Ramos (cell line): ENCODE measurements at regions not wholly inside any gene's neighbourhood (a gene's known extent, or its start where the extent isn't known, plus 50 kb on each side); places are given as distances from the start of the nearest gene placed in this dataset.

ENCODE experiments used
- in situ Hi-C: fragments of 300-500 bp; cut with MboI; formaldehyde crosslinking; loops from one replicate; pipeline ENCODE4 v1.14.3; 2022; ENCODE audit warnings: low sequenced_read_pairs; ENCODE audit not compliant: unreplicated experiment

DNA sequence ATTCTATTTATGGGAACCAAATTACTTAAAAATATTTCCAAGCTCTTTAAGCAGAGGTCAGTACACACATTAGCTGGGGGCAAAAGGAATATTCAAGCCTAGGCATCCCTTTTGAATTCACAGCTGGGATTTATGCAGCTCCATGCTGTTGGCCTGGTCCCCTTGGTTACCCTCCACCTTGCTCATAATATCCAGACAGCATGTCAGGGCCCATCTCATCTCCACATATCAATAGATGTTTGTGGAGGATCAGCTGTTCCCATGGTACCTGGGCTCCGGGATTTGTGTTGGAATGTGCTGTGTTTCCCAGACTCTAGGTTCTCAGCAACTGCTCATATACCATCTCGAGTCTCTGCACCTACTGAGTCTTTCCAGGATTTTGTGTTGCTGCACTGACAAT, 534.8 kb downstream of the BMP2 start:
- in situ Hi-C loops: no loop called here

DNA sequence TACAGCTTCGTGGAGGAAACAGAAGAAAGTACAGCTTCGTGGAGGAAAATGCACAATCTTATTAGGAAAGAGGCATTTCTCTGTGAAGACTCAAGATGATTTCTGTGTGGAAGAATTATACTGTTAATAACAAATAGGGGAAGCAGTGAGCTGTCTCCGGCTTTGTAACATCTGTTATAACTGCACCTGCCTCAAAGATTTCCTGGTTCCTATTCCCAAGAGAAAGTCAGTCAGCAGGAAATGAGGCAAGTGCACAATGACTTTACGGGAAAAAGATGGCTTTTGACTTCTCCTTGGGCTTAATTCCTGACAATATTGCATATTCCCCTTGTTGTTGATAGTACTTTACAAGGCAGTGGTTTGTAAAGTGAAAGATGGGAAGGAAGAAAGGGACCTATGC, 538.5 kb downstream of the BMP2 start:
- in situ Hi-C loops: no loop called here

DNA sequence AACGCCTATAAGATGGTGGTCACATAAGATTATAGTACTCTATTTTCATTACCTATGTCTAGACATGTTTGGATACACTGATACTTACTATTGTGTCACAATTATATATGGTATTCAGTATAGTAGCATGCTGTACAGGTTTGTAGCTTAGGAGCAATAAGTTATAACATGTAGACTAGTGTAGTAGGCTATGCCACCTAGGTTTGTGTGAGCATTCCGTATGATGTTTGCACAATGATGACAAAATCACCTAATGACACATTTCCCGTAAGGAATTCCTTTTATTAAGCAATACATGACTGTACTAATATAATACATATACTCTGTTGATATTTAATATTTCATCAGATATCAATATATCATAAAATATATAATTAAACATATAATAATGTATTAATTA, 540.7 kb downstream of the BMP2 start:
- in situ Hi-C loops: no loop called here

DNA sequence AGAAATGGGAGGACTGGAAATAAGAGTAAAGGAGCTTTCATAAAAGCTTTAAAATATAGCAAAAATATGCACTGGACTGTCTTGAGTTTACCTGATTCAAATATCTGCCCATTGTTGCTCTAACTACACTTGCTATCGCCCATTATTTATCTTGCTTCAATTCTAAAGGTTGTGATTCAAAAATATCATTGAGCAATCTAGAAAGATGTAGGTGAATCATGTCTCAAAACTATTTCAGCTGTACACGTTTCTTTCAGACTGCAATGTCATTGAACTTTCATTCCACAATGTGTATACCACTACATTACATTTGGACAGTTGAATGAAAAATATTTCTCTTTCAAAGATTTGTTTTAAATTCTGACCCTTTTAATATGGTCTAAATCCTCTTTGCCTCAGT, 545.6 kb downstream of the BMP2 start:
- in situ Hi-C loops: no loop called here

DNA sequence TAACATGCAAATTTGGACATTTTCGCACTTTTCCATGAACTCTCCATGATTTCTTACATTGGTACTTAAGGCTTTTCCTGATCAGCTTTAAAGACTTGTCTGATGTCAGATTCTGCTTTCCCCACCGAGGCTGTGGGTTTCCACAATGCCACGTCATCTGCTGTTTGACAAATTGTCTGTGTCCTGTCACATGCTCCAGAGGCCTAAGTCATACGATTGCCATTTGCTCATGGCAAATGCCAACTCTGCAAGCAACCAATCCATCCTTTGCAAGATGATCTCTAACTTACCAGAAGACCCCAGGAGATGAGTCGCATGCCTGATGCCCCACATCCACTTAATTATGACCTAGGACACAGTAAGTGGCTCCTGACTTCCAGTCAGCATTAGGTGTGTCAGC, 556.5 kb downstream of the BMP2 start:
- in situ Hi-C loops: no loop called here

DNA sequence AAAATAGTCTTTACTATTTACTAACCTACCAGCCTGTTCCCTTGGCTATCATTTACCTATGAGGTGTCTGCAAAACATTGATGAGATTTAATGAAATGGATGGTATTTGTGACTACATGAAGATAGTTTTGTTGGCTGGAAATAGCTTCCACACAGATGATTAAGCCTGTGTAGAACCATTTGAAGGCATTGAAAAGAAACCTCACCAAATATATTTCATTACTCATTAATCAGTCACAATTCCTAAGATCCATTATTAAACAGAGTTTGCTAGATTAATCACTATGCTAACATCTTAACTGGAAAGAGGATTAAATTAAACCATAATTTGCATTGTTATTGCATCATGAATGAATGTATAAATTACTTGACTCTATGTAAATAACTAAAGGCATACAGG, 560.3 kb downstream of the BMP2 start:
- in situ Hi-C loops: no loop called here

DNA sequence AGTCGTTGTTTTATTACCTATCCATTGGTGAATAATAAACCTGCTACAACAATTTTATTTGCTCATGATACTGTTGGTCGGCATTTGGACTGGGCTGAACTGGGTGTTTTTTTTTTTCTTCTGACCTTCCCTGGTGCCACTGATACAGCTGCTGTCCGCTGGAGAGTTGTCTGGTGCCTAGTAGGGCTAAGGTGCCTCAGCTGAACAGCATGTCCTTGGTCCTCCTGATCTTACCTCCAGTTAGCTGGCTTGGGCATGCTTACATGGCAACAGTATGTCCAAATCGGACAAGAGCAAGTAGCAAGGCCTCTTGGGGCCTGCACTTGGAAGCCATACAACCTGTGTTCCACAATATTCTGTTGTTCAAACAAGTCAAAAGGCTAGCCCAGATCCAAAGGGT, 563.4 kb downstream of the BMP2 start:
- in situ Hi-C loops: no loop called here

DNA sequence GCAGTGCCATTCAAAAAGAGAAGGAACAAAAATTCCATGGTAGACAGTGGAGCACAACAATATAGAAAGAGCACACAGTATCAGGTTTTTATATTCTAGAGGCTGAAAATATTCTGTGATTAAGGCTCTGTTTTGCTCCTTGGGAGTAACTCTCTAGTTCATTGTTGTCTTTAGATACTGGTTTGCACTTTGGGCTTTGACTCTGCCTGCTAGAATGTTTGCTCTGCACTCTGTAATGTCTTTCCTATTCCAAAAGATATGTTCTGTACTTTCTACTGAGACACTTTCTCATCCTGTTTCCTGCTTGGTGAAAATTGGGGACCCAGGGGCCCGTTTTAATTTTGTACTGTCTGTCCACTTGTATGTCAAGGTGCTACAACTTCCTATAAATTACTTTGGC, 564.7 kb downstream of the BMP2 start:
- in situ Hi-C loops: no loop called here

DNA sequence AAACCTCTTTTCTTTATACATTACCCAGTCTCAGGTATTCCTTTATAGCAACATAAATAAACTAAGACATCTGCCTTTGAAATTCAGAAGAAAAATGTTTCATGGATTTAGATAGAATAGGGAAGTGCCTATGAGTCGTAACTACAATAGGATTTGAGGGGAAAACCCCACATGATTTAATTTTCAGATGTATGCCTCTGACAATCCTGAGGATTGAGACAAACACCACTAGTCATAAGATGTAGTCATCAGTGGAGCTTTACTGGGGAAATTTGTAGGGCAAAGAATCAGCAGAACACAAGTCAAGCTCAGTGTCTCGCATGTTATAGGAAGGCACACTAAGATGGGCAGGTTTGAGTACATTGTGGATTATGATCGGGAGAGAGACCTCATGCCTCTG, 566.4 kb downstream of the BMP2 start:
- in situ Hi-C loops: no loop called here

DNA sequence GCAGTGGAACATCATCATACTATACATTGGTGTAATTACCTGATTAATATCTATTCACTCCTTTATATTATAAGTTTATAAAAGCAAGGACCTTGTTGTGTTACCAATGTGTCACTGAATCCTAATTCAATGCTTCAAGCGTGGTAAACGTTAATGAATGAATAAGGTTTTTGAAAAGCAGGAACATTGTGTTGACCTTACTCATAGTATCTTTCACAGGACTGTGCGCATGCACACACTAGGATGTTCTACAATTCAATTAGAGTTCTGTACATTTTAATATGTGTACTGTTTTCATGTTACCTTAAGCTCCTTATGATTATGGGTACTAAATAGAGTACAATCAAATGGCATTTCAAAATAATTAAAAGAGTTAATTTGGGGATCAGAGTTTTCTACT, 578.5 kb downstream of the BMP2 start:
- in situ Hi-C loops: no loop called here

DNA sequence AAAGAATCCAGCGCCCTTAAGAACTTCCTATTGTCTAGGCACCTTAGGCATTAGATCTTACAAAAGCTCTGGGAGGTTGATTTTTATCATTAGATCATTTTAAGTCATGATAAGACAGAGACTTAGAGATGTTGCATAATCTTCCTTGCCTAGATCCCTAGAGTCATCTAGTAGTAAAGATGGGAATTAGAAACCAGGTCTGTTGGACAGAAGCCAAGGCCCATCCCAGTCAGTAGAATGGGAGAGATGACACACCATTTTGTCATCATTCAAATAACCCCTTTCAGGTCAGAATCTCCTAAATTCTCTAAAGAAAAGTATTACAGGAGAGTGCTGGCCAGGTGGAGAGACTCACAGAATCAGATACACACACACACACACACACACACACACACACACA, 579.1 kb downstream of the BMP2 start:
- in situ Hi-C loops: no loop called here

DNA sequence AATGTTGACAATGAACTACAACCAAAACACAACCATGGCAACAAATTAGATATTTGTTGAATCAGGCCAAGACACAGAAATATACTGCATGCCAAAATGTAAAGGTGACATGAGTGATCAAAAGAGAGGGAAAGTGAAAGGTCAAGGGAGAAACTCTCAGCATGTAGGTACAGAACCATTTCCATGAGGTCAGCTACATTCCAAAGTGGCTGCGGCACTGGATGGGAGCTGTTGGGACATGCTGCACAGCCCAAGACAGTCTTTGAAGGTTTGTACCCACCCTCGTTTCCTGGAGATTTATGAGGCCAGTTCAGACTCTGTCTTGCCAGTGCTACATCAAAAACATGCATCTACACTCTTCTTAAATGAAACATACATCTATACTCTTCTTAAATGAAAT, 579.9 kb downstream of the BMP2 start:
- in situ Hi-C loops: no loop called here

DNA sequence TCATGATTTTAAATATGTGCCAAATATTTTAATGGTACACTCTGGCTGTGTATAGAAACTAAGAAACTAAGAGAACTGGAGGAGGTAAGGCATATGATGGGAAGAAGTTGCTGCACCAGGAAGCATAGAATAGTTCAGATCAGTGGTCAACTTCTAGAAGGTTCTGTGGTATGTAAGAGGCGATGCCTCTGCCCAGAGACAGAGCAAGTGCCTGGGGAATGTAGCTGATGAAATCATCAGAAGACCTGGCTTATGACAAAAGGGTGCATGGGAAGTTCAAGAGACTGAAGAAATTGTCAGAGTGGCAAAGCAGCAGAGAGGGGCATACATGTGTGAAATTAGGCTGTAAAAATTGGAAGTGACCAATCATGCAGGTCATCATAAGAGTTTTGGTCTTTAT, 580.8 kb downstream of the BMP2 start:
- in situ Hi-C loops: no loop called here

DNA sequence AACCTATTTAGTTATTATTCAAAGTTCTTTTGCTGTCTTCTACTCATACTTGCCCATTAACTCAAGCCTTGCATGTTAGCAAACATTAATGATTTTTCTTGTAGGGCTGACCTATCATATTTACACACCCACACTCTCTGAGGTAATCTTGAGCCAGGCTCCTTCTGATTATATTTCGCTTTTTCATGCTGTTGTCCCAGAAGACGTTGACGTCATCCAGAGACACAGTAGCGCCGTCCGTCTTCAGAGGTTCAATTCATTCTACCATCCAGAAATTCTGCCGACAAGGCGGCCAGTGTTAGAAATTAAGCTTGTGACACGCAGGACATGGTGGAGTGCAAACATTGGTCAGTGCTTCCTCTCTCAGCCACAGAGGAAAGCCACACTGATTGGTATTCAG, 584.7 kb downstream of the BMP2 start:
- in situ Hi-C loops: no loop called here

DNA sequence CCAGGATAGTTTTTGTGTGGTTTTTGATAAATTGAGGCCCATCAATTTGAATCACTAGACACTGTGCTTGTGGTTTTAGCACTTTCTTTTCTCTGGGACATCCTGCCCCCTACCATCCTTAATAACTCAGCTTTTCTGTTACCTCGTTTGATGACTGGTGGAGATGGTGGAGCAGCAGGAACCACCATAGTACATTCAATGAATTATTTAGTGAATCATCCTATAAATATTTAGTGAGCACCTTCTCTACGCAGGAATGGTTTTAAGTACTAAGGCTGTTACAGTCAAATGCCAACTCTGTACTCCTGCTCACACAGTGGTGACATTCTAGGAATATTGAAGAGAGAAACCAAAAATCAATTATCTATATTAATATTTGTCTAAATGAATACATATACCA, 585.2 kb downstream of the HAO1 start:
- in situ Hi-C loops: no loop called here

DNA sequence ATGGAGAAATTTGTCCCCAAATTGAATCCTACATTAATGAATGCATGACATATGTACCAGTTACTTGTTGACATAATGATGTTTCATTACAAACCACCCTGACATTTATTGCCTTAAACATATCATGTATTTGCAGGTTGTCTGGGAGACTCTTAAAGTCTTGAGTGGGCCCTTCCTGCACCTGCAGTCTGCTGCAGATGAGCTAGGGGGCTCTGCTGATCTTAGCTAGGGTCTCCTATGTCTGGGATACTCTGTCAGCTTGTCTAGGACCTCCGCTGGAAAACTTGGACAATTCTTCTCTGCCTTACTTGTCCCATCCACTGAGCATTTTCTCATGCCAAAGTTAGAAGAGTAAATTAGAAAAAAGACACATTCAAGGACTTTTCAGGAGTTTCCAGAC, 581.6 kb downstream of the HAO1 start:
- in situ Hi-C loops: no loop called here

DNA sequence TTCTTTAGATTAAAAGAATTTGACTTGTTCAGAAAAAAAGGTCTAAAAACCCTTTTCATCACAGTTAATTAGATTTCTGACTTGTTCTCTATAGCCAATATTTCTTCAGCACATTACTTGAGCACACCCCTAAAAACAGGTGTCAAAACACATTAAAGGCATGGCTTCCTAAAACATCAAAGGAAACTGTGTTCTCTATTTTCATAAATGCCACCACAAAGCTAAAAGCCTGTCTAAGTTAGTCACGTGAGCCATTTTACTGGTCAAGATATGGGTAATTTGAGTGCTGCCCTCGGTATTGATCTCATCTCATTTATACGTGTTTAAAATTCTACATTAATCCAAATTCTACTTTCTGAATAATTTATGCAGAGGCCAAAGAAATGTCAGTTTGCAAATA, 580.5 kb downstream of the HAO1 start:
- in situ Hi-C loops: no loop called here

DNA sequence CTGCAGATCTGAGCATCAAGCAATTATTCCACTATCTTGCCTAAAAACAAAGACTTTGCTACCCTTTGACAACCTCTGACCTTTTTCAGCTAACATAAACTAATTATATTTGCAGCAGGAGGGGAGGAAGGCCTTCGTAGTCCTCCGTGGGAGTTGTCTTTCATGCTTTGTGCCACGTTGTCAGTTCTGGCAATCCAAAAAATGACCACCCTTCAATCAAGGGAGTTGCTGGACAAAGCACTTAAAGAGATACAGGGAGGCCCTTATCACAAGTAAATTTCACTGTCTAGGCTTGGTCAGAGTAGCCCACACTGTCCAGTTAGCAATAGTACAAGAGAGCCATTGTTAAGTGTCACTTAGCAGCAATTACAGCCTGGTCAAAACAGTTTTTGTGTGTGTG, 578.9 kb downstream of the HAO1 start:
- in situ Hi-C loops: no loop called here

DNA sequence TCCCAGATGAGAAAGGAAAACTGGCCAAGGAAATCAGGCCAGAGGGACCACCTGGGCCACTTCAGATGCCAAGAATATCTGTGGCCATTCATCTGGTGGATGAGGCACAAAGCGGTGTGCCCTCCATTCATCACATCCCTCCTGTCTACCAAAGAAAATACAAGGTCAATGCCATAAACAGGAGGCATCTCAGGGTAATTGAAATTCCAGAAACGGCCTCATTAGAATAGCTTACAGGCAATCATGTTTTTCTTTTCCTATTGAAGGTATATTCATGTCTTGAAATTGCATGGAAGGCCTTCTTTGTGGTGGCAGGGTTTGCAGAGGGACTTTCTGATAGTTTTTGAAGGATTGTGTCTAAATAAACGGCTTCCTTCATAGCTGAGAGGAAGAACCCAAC, 578.3 kb downstream of the HAO1 start:
- in situ Hi-C loops: no loop called here

DNA sequence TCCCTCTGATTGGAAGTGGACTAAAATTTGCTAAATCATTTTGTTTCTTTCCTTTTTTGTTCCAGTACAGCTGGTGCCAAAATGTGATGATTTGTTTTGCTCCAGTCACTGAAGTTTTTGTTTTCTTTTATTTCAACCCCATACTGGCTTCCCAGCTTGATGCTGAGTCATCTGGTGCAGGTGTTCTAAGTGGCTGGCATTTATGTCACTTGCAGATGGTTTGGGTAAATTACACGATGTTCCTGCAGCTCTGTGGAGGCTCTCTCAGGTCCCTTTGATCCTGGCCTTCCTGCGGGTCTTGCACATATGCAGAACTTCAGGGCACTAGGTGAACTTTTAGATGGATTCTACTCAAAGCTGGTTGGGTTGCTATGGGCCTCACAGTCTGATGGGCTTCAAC, 577.7 kb downstream of the HAO1 start:
- in situ Hi-C loops: no loop called here

DNA sequence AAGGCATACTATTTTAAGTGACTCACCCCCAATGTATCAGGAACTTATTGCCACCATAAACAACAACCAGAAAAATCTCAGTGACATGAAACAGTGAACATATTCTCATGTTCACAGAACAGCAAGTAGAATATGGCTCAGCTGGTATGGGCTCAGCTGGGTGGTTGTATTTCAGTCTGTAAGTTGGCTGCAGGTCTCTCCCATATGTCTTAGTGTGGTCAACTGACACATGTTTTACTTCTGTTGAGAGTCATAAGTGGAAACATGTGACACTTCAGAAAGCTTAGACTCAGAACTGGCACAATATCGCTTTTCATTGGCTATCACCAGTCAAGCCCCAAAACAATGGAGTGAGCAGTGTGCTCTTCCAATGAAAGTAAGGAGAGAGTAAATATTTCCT, 574.1 kb downstream of the HAO1 start:
- in situ Hi-C loops: no loop called here

DNA sequence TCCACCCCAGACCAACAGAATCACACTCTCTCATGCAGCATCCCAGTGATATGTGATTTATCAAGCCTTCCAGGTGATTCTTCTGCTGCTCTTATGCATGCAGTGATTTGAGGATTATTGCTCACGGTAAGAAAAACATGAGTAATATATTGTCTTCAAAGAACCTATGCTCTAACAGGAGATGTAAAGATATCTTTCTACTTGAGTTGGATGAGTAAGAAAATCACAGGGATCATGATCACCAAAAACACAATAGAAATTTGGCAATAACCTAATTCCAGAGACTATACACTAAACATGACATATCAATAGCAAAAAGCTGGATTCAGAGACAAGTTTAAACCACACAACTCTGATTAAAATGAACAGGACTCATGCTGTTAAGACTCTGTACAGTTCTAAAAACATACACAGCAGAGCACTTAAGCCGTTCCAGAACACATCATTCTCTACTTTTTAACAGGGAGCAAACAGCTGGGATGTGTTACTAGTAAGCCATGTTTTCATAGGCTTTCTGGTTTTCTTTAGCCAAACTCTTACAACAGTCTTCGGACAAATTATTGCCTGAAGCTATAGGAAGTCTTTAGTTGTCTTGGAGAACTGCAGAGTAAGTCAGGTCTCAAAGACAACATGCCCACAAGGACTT, 568.6 kb downstream of the HAO1 start:
- in situ Hi-C loops: no loop called here

DNA sequence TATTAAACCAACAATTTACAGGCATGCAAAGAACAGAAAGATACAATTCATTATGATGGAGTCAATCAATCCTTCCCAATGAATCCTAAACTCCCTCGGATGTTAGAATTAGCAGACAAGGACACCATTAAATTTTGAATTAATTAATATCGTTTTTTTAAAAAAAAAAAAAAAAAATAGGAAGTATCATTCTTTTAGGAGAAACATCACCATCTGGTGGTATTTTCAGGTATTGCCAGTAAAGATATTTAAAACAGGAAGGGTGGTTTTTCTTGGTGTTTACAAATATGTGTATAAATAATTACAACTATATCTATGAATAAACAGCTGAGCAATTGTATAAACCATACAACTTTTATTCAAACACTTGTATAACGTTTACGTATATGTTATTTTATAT, 564.4 kb downstream of the HAO1 start:
- in situ Hi-C loops: no loop called here
